ENCODE measurements at regions not wholly inside any gene's neighbourhood (a gene's known extent, or its start where the extent isn't known, plus 50 kb on each side); places are given as distances from the start of the nearest gene placed in this dataset.
"Not testable (repeated sequence)": the region's sequence is repeated elsewhere in the genome, so short reads cannot be mapped to it uniquely, and the experiment has no call there.

GRCh38 chr14:54010981-54011380 is 54.4 kb upstream of the BMP4 start:
- no peak for DNase-seq

- no peak for DNase-seq
Observed at GRCh38 chr14:54023027-54023426, 66.4 kb upstream of the BMP4 start.

- no peak for DNase-seq
Observed at GRCh38 chr14:54025661-54026060, 69.0 kb upstream of the BMP4 start.

GRCh38 chr14:54026671-54027070 is 70.0 kb upstream of the BMP4 start:
- DNase-seq = no peak

- not testable (repeated sequence) for DNase-seq
Observed at GRCh38 chr14:54030996-54031395, 74.4 kb upstream of the BMP4 start.

- not testable (repeated sequence) for DNase-seq
Observed at GRCh38 chr14:54033285-54033684, 76.7 kb upstream of the BMP4 start.

- no peak for DNase-seq
Observed at GRCh38 chr14:54038724-54039123, 82.1 kb upstream of the BMP4 start.

- DNase-seq = no peak
Observed at GRCh38 chr14:54039311-54039710, 82.7 kb upstream of the BMP4 start.

- DNase-seq = no peak
Observed at GRCh38 chr14:54040846-54041245, 84.2 kb upstream of the BMP4 start.

GRCh38 chr14:54046250-54046649 is 89.6 kb upstream of the BMP4 start:
- no peak for DNase-seq

- DNase-seq = no peak
Observed at GRCh38 chr14:54047645-54048308, 91.2 kb upstream of the BMP4 start.

GRCh38 chr14:54048311-54048710 is 91.7 kb upstream of the BMP4 start:
- DNase-seq = no peak

- DNase-seq = no peak
Observed at GRCh38 chr14:54048736-54049135, 92.1 kb upstream of the BMP4 start.

GRCh38 chr14:54050759-54051158 is 94.1 kb upstream of the BMP4 start:
- no peak for DNase-seq

GRCh38 chr14:54052696-54053385 is 96.2 kb upstream of the BMP4 start:
- DNase-seq = no peak

GRCh38 chr14:54053386-54053745 is 96.7 kb upstream of the BMP4 start:
- DNase-seq = no peak

- DNase-seq = no peak
Observed at GRCh38 chr14:54058505-54058904, 101.9 kb upstream of the BMP4 start.

- no peak for DNase-seq
Observed at GRCh38 chr14:54083549-54084239, 127.1 kb upstream of the BMP4 start.

- no peak for DNase-seq
Observed at GRCh38 chr14:54085232-54085761, 128.7 kb upstream of the BMP4 start.

GRCh38 chr14:54085841-54086240 is 129.2 kb upstream of the BMP4 start:
- no peak for DNase-seq

- no peak for DNase-seq
Observed at GRCh38 chr14:54086767-54087166, 130.1 kb upstream of the BMP4 start.

GRCh38 chr14:54087376-54087775 is 130.8 kb upstream of the BMP4 start:
- no peak for DNase-seq

- no peak for DNase-seq
Observed at GRCh38 chr14:54088271-54088670, 131.6 kb upstream of the BMP4 start.

- no peak for DNase-seq
Observed at GRCh38 chr14:54090274-54090673, 133.6 kb upstream of the BMP4 start.
